Panc1 (cell line): ENCODE measurements at regions not wholly inside any gene's neighbourhood (a gene's known extent, or its start where the extent isn't known, plus 50 kb on each side); places are given as distances from the start of the nearest gene placed in this dataset.
A peak's percentile ranks its signal among the peaks of the same experiment; 100 is the strongest.

Source experiments
- ATAC-seq: fragments of 200-7000 bp; cut with Tn5 transposase; 2 replicates; pipeline ENCODE4 v1.9.1; 2020; ENCODE audit warnings: mild to moderate bottlenecking, moderate library complexity
- BruUV-seq: library from RNA; stranded (reverse); fragments of 400-500 nt; replicated peaks from 2 replicates; lab custom pipeline; 2021; lab: Mats Ljungman, UMichigan
- CTCF ChIA-PET: fragments of 300-600 bp; sonication (Branson Sonifier 250); formaldehyde crosslinking; loops from one replicate; lab custom pipeline; 2022; ENCODE audit warnings: antibody characterized with exemption; lab: Charles Lee
- POLR2A ChIA-PET: fragments of 300-600 bp; sonication (Branson Sonifier 250); formaldehyde crosslinking; loops from one replicate; lab custom pipeline; 2022; ENCODE audit warnings: antibody characterized with exemption; lab: Charles Lee
- DNase-seq: peaks from one replicate; pipeline ENCODE4 v3.0.0-alpha.2; 2010; ENCODE audit warnings: low read depth, low spot score
- H3K27ac ChIP-seq: 2 replicates; pipeline ENCODE4 v1.5.1; 2011; ENCODE audit warnings: mild to moderate bottlenecking, low read length, inconsistent platforms
- H3K27me3 ChIP-seq: fragments of 200-500 bp; sonication (Bioruptor generic); 2 replicates; pipeline ENCODE4 v1.6.0; 2014; ENCODE audit warnings: low read length, inconsistent platforms; ENCODE audit not compliant: control insufficient read depth, insufficient read depth
- H3K36me3 ChIP-seq: fragments of 200-500 bp; sonication (Bioruptor generic); 2 replicates; pipeline ENCODE4 v1.5.1; 2014; ENCODE audit warnings: inconsistent platforms, mild to moderate bottlenecking, low read length, moderate library complexity; ENCODE audit not compliant: control insufficient read depth, insufficient read depth
- H3K4me1 ChIP-seq: 2 replicates; pipeline ENCODE4 v1.5.1; 2011; ENCODE audit warnings: inconsistent platforms, mild to moderate bottlenecking, low read length, moderate library complexity; ENCODE audit not compliant: control insufficient read depth, insufficient read depth
- H3K4me3 ChIP-seq, 2 experiments: 2 replicates each; pipeline ENCODE4 v1.5.1; 2011 to 2012; ENCODE audit warnings: low read depth in 2 of 2, low read length in 2 of 2, mild to moderate bottlenecking in 2 of 2, inconsistent platforms in 1 of 2, moderate library complexity in 1 of 2
- H3K9me3 ChIP-seq: fragments of 200-500 bp; sonication (Bioruptor generic); 2 replicates; pipeline ENCODE4 v1.5.1; 2014; ENCODE audit warnings: low read depth, mild to moderate bottlenecking, inconsistent platforms, low read length, moderate library complexity; ENCODE audit not compliant: control insufficient read depth, insufficient read depth
- POLR2AphosphoS5 ChIP-seq: IDR thresholded peaks from 2 replicates; pipeline ENCODE4 v1.6.1; 2012; ENCODE audit warnings: mild to moderate bottlenecking, low read depth, low read length, moderate library complexity
- SIN3A ChIP-seq: IDR thresholded peaks from 2 replicates; pipeline ENCODE4 v1.6.1; 2012; ENCODE audit warnings: low read depth, mild to moderate bottlenecking, low read length, moderate library complexity, borderline replicate concordance; ENCODE audit not compliant: insufficient read depth
- TCF7L2 ChIP-seq: IDR thresholded peaks from 2 replicates; pipeline ENCODE4 v1.6.1; 2011; ENCODE audit warnings: mild to moderate bottlenecking, low read depth, low read length, inconsistent platforms
- in situ Hi-C: cut with HindIII; loops from 2 replicates; pipeline ENCODE4 v1.10.0; 2016; ENCODE audit warnings: low sequenced_read_pairs, low pct_unique_long_range_greater_than_20kb
- intact Hi-C: fragments of 100-400 bp; cut with micrococcal nuclease; formaldehyde crosslinking; loops from one replicate; pipeline ENCODE4 v1.10.0; 2022; ENCODE audit not compliant: unreplicated experiment
- TF ChIP-seq, protein P1 (sequence below): fragments of 450-650 bp; IDR thresholded peaks from 2 replicates; pipeline ENCODE4 v1.5.1; 2017; ENCODE audit warnings: mild to moderate bottlenecking
- TF ChIP-seq, protein P2 (sequence below), 2 experiments: IDR thresholded peaks; 2 replicates each; pipeline ENCODE4 v1.6.1; 2011 to 2012; ENCODE audit warnings: low read depth in 2 of 2, control low read depth in 1 of 2, low read length in 1 of 2, mild to moderate bottlenecking in 1 of 2, moderate library complexity in 1 of 2; ENCODE audit not compliant: insufficient read depth in 1 of 2

DNA sequence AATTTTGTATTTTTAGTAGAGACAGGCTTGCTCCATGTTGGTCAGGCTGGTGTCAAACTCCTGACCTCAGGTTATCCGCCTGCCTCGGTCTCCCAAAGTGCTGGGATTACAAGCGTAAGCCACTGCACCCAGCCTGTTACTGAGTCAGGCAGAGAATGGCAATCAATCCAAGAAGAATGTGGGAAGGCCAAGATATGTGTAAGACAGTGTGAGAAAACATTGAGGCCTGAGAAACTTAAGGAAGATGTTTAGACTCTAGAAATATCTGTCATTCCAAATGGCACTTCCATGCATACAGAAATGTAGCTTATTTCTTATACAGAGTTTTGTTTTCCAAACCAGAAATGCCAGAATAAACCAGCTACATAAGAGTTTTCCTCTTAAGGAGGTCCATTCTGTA, 248.5 kb downstream of the ETS1 start:
- no peaks in the 10 kb centered on the region for H3K27me3 ChIP-seq
- H3K4me3 ChIP-seq, result no peak overlapping the region
- BruUV-seq, result no TSS peak
- H3K27ac ChIP-seq, result no peak overlapping the region
- intact Hi-C loops (no loop called here), in situ Hi-C loops (no loop called here)
- DNase-seq (no peak), ATAC-seq (no peak)
- TF ChIP-seq, protein P1, sequence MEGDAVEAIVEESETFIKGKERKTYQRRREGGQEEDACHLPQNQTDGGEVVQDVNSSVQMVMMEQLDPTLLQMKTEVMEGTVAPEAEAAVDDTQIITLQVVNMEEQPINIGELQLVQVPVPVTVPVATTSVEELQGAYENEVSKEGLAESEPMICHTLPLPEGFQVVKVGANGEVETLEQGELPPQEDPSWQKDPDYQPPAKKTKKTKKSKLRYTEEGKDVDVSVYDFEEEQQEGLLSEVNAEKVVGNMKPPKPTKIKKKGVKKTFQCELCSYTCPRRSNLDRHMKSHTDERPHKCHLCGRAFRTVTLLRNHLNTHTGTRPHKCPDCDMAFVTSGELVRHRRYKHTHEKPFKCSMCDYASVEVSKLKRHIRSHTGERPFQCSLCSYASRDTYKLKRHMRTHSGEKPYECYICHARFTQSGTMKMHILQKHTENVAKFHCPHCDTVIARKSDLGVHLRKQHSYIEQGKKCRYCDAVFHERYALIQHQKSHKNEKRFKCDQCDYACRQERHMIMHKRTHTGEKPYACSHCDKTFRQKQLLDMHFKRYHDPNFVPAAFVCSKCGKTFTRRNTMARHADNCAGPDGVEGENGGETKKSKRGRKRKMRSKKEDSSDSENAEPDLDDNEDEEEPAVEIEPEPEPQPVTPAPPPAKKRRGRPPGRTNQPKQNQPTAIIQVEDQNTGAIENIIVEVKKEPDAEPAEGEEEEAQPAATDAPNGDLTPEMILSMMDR, result no peak
- no peak for TF ChIP-seq SIN3A
- TF ChIP-seq, protein P2, sequence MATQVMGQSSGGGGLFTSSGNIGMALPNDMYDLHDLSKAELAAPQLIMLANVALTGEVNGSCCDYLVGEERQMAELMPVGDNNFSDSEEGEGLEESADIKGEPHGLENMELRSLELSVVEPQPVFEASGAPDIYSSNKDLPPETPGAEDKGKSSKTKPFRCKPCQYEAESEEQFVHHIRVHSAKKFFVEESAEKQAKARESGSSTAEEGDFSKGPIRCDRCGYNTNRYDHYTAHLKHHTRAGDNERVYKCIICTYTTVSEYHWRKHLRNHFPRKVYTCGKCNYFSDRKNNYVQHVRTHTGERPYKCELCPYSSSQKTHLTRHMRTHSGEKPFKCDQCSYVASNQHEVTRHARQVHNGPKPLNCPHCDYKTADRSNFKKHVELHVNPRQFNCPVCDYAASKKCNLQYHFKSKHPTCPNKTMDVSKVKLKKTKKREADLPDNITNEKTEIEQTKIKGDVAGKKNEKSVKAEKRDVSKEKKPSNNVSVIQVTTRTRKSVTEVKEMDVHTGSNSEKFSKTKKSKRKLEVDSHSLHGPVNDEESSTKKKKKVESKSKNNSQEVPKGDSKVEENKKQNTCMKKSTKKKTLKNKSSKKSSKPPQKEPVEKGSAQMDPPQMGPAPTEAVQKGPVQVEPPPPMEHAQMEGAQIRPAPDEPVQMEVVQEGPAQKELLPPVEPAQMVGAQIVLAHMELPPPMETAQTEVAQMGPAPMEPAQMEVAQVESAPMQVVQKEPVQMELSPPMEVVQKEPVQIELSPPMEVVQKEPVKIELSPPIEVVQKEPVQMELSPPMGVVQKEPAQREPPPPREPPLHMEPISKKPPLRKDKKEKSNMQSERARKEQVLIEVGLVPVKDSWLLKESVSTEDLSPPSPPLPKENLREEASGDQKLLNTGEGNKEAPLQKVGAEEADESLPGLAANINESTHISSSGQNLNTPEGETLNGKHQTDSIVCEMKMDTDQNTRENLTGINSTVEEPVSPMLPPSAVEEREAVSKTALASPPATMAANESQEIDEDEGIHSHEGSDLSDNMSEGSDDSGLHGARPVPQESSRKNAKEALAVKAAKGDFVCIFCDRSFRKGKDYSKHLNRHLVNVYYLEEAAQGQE (IDR thresholded peaks at IDR 0.05; ENCODE audit: insufficient read depth in 1 of 2, low read depth in 2 of 2, low read length in 1 of 2), result no peak
- no peak for TF ChIP-seq TCF7L2
- no peak for TF ChIP-seq POLR2AphosphoS5
- no peaks in the 10 kb centered on the region for H3K36me3 ChIP-seq
- CTCF ChIA-PET, result no interaction called here
- POLR2A ChIA-PET, result no interaction called here
- H3K9me3 ChIP-seq, result no peaks in the 10 kb centered on the region
- no peaks in the 10 kb centered on the region for H3K4me1 ChIP-seq

DNA sequence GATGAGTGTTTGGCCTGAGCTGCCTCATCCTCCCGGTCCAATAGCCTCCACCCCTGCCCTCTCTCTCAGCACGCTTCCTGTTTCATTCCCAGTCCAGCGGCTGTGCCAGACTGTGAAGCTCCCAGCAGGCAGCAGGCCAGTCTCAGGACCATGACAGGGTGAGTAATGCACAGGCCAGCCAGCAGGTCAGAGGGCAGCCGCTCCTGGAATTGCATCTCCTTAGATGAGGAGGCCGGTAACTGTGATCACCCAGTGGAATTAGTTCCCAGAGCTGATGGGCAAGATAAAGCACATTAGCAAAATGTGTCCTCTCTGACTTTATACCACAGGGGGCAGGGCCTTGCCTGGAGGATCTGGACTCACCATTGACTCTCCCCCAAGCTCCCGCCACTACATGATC, 251.2 kb downstream of the ETS1 start:
- ChIA-PET POLR2A (interaction anchor here (0.7 kb wide), 1 partner anchor 161 kb away, joined by 3 read pairs; no protein-coding TSS in a partner anchor), CTCF (no interaction called here)
- ATAC-seq, result peak; percentile 83

DNA sequence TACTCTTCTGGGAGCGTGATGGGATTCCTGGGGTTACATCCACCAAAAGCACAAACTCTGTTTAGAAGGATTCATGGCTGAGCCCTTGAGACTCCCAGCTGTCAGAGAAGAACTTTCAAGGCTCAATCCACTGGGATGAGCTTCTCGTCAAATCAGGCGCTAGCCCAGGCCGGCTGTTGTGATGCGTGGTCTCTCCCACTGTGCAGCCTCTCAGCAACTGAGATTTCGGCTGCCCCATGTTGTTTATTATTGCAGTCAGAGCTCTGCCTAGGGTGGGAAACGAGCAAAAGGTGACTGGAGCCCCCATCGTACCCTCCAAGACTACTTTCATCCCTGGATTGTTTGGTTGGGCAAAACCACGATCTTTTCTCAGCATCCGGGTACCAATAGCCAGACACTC, 251.6 kb downstream of the ETS1 start:
- no peaks in the 10 kb centered on the region for H3K27me3 ChIP-seq
- no peak overlapping the region for H3K4me3 ChIP-seq
- intact Hi-C loops, result no loop called here
- TF ChIP-seq TCF7L2 (no peak), SIN3A (no peak), POLR2AphosphoS5 (no peak)
- TF ChIP-seq, protein P1, result no peak
- TF ChIP-seq, protein P2 (IDR thresholded peaks at IDR 0.05; ENCODE audit: insufficient read depth in 1 of 2, low read depth in 2 of 2, low read length in 1 of 2), result no peak
- H3K9me3 ChIP-seq, result no peaks in the 10 kb centered on the region
- ChIA-PET CTCF (no interaction called here), POLR2A (interaction anchor here (0.7 kb wide), 1 partner anchor 161 kb away, joined by 3 read pairs; no protein-coding TSS in a partner anchor)
- in situ Hi-C loops, result no loop called here
- no TSS peak for BruUV-seq
- ATAC-seq (no peak), DNase-seq (no peak)
- H3K27ac ChIP-seq, result no peak overlapping the region
- H3K36me3 ChIP-seq, result no peaks in the 10 kb centered on the region
- H3K4me1 ChIP-seq, result no peaks in the 10 kb centered on the region

More for the DNA sequence above, 251.2 kb downstream of the ETS1 start:
- Histone ChIP-seq H3K36me3 (no peaks in the 10 kb centered on the region), H3K4me3 (no peak overlapping the region), H3K4me1 (no peaks in the 10 kb centered on the region), H3K27ac (no peak overlapping the region), H3K9me3 (no peaks in the 10 kb centered on the region), H3K27me3 (no peaks in the 10 kb centered on the region)
- peak; percentile 45 for DNase-seq
- in situ Hi-C loops, result no loop called here
- BruUV-seq, result no TSS peak
- intact Hi-C loops, result no loop called here
- TF ChIP-seq TCF7L2 (peak; percentile 81), POLR2AphosphoS5 (no peak)
